ENCODE measurements at regions not wholly inside any gene's neighbourhood (a gene's known extent, or its start where the extent isn't known, plus 50 kb on each side); places are given as distances from the start of the nearest gene placed in this dataset.

- Histone ChIP-seq H3K27me3 (ENCODE audit: insufficient read depth, low read length) (no peaks in the 10 kb centered on the region), H3K27ac (ENCODE audit: low read depth, low read length) (no peak overlapping the region), H3K36me3 (ENCODE audit: insufficient read depth, low read length) (no peaks in the 10 kb centered on the region), H3K4me1 (ENCODE audit: insufficient read depth, low read length) (no peaks in the 10 kb centered on the region), H3K9me3 (ENCODE audit: control insufficient read depth in 1 of 2, low read length in 2 of 2) (no peaks in the 10 kb centered on the region), H3K4me3 (ENCODE audit: low read length in 2 of 2) (no peak overlapping the region)
- Mint-ChIP-seq H3K4me1 (no peaks in the 10 kb centered on the region), H3K9me3 (peaks cover 0 to 2% (median 0%) of the 10 kb centered on the region in 8 donors), H3K4me3 (no peak overlapping the region), H3K27me3 (peaks cover 3 to 13% of the 10 kb centered on the region in 2 donors), H3K27ac (no peak overlapping the region), H3K36me3 (no peaks in the 10 kb centered on the region)
- ChIA-PET POLR2A (ENCODE audit: partially characterized antibody) (no interaction called here), CTCF (ENCODE audit: partially characterized antibody) (no interaction called here)
- no peak for DNase-seq
- intact Hi-C loops (cut with micrococcal nuclease), result no loop called here
These were observed 145.7 kb upstream of the QRFPR start for GRCh38 chr4:121526509-121526908.

- no peak for DNase-seq
- no peaks in the 10 kb centered on the region for H3K4me1 ChIP-seq (ENCODE audit: insufficient read depth, low read length)
- no peaks in the 10 kb centered on the region for H3K36me3 ChIP-seq (ENCODE audit: insufficient read depth, low read length)
- Mint-ChIP-seq H3K27ac (no peak overlapping the region), H3K4me1 (no peaks in the 10 kb centered on the region), H3K4me3 (no peak overlapping the region), H3K27me3 (peaks cover 0 to 1% of the 10 kb centered on the region in 2 donors), H3K9me3 (peaks cover 0 to 9% (median 1%) of the 10 kb centered on the region in 8 donors), H3K36me3 (no peaks in the 10 kb centered on the region)
- ChIA-PET CTCF (ENCODE audit: partially characterized antibody) (no interaction called here), POLR2A (ENCODE audit: partially characterized antibody) (no interaction called here)
- no peak overlapping the region for H3K27ac ChIP-seq (ENCODE audit: low read depth, low read length)
- intact Hi-C loops (cut with micrococcal nuclease), result no loop called here
- no peaks in the 10 kb centered on the region for H3K27me3 ChIP-seq (ENCODE audit: insufficient read depth, low read length)
- H3K4me3 ChIP-seq (ENCODE audit: low read length in 2 of 2), result no peak overlapping the region
- H3K9me3 ChIP-seq (ENCODE audit: control insufficient read depth in 1 of 2, low read length in 2 of 2), result no peaks in the 10 kb centered on the region
These were observed 138.5 kb upstream of the QRFPR start for GRCh38 chr4:121519236-121519838.

DNA sequence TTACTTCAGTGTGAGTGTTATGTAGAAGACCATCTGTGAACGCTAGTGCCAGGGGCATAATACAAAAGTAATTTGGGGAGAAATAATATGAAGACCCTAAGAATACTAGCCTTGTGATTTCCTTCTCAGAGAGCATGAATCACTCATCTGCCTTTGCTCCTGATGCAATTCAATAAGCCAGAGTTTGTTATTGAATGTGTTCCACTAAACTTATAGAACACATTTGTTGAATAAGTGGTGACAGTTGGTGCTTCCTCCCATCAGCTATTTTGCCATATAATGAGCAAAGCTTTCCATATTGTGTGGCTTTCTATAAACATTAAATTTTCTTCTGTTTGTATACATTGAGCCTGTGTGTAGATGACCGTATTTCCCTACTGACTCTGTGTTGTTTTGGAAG, 136.4 kb upstream of the QRFPR start:
- no peak overlapping the region for H3K27ac Mint-ChIP-seq
- CTCF ChIA-PET (ENCODE audit: partially characterized antibody), result no interaction called here
- no peak for DNase-seq
- H3K9me3 Mint-ChIP-seq, result peaks cover 0 to 9% (median 0%) of the 10 kb centered on the region in 8 donors
- no peaks in the 10 kb centered on the region for H3K36me3 Mint-ChIP-seq
- no peak overlapping the region for H3K4me3 Mint-ChIP-seq
- H3K27me3 Mint-ChIP-seq, result peaks cover 0 to 1% of the 10 kb centered on the region in 2 donors
- Histone ChIP-seq H3K27me3 (ENCODE audit: insufficient read depth, low read length) (no peaks in the 10 kb centered on the region), H3K4me1 (ENCODE audit: insufficient read depth, low read length) (no peaks in the 10 kb centered on the region), H3K36me3 (ENCODE audit: insufficient read depth, low read length) (no peaks in the 10 kb centered on the region), H3K4me3 (ENCODE audit: low read length in 2 of 2) (no peak overlapping the region), H3K9me3 (ENCODE audit: control insufficient read depth in 1 of 2, low read length in 2 of 2) (no peaks in the 10 kb centered on the region), H3K27ac (ENCODE audit: low read depth, low read length) (no peak overlapping the region)
- POLR2A ChIA-PET (ENCODE audit: partially characterized antibody), result no interaction called here
- no peaks in the 10 kb centered on the region for H3K4me1 Mint-ChIP-seq
- intact Hi-C loops (cut with micrococcal nuclease), result no loop called here

DNA sequence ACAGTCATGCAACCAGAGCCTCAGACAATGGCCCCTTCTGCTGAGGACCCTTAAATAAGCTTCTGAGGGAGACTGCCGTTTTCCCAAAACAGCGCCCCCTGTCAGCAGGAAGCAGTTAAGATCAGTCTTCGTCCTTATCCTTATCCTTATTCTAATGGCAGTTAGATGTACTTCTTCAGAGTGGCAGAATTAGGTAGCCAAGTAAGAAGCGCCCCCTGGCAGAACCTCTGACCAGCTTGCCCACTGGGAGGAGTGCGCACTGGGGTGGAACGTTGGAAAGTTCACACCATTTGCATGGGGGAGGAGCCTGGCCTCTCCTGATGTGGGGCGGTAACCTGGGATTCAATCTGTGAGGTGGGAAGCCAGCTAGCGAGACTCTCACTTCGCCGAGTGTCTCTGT, 133.6 kb upstream of the QRFPR start:
- ChIA-PET POLR2A (ENCODE audit: partially characterized antibody) (no interaction called here), CTCF (ENCODE audit: partially characterized antibody) (no interaction called here)
- no peak overlapping the region for H3K4me3 Mint-ChIP-seq
- Histone ChIP-seq H3K4me3 (ENCODE audit: low read length in 2 of 2) (no peak overlapping the region), H3K9me3 (ENCODE audit: control insufficient read depth in 1 of 2, low read length in 2 of 2) (no peaks in the 10 kb centered on the region), H3K4me1 (ENCODE audit: insufficient read depth, low read length) (no peaks in the 10 kb centered on the region), H3K27ac (ENCODE audit: low read depth, low read length) (no peak overlapping the region), H3K36me3 (ENCODE audit: insufficient read depth, low read length) (no peaks in the 10 kb centered on the region), H3K27me3 (ENCODE audit: insufficient read depth, low read length) (no peaks in the 10 kb centered on the region)
- DNase-seq, result no peak
- H3K36me3 Mint-ChIP-seq, result no peaks in the 10 kb centered on the region
- H3K27ac Mint-ChIP-seq, result no peak overlapping the region
- H3K4me1 Mint-ChIP-seq, result no peaks in the 10 kb centered on the region
- H3K27me3 Mint-ChIP-seq, result peaks cover 7 to 12% of the 10 kb centered on the region in 2 donors
- H3K9me3 Mint-ChIP-seq, result peaks cover 0 to 8% (median 0%) of the 10 kb centered on the region in 8 donors
- intact Hi-C loops (cut with micrococcal nuclease), result no loop called here

- H3K4me1 Mint-ChIP-seq, result no peaks in the 10 kb centered on the region
- DNase-seq, result no peak
- Histone ChIP-seq H3K36me3 (ENCODE audit: insufficient read depth, low read length) (no peaks in the 10 kb centered on the region), H3K4me1 (ENCODE audit: insufficient read depth, low read length) (no peaks in the 10 kb centered on the region), H3K9me3 (ENCODE audit: control insufficient read depth in 1 of 2, low read length in 2 of 2) (no peaks in the 10 kb centered on the region), H3K27me3 (ENCODE audit: insufficient read depth, low read length) (no peaks in the 10 kb centered on the region), H3K27ac (ENCODE audit: low read depth, low read length) (no peak overlapping the region), H3K4me3 (ENCODE audit: low read length in 2 of 2) (no peak overlapping the region)
- peaks cover 13 to 15% of the 10 kb centered on the region in 2 donors for H3K27me3 Mint-ChIP-seq
- H3K9me3 Mint-ChIP-seq, result no peaks in the 10 kb centered on the region
- ChIA-PET POLR2A (ENCODE audit: partially characterized antibody) (no interaction called here), CTCF (ENCODE audit: partially characterized antibody) (interaction anchor here (1.0 kb wide), 1 partner anchor 48 kb away, joined by 3 read pairs; no protein-coding TSS in a partner anchor)
- no peak overlapping the region for H3K27ac Mint-ChIP-seq
- H3K4me3 Mint-ChIP-seq, result no peak overlapping the region
- H3K36me3 Mint-ChIP-seq, result no peaks in the 10 kb centered on the region
- intact Hi-C loops (cut with micrococcal nuclease), result no loop called here
These were observed 129.6 kb upstream of the QRFPR start for GRCh38 chr4:121510341-121510874.

DNA sequence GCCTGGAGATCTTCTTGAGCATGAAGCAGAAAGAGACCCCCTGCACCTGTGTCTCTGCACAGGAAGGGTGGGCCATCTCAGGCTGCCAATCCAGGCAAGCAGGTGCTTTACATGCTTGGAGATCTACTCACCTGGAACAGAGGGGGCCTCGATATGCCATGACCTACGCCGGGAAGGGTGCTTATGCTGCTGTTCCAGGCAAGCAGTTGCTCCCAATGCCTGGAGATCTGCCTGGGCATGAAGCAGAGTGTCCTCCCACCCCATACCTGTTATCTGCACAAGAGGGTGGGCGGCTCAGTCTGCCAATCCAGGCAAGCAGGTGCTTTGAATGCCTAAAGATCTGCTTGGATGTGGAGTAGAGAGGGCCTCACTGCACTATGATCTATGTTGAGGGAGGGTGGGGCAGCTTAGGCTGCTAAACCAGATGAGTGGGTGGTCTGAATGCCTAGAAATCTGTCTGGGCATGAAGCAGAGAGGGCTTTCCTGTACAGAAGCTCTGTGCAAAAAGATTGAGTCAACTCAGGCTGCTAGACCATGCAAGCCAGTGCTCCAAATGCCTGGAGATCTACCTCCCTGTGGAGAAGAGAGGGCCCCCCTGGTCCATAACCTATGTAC, 104.5 kb upstream of the QRFPR start:
- ChIA-PET POLR2A (ENCODE audit: partially characterized antibody) (no interaction called here), CTCF (ENCODE audit: partially characterized antibody) (interaction anchor here (1.0 kb wide), 1 partner anchor 114 kb away, joined by 3 read pairs; no protein-coding TSS in a partner anchor)
- Histone ChIP-seq H3K27ac (ENCODE audit: low read depth, low read length) (no peak overlapping the region), H3K4me1 (ENCODE audit: insufficient read depth, low read length) (no peaks in the 10 kb centered on the region), H3K4me3 (ENCODE audit: low read length in 2 of 2) (no peak overlapping the region), H3K36me3 (ENCODE audit: insufficient read depth, low read length) (no peaks in the 10 kb centered on the region), H3K9me3 (ENCODE audit: control insufficient read depth in 1 of 2, low read length in 2 of 2) (no peaks in the 10 kb centered on the region), H3K27me3 (ENCODE audit: insufficient read depth, low read length) (no peaks in the 10 kb centered on the region)
- intact Hi-C loops (cut with micrococcal nuclease), result no loop called here
- Mint-ChIP-seq H3K4me1 (no peaks in the 10 kb centered on the region), H3K36me3 (no peaks in the 10 kb centered on the region), H3K27ac (no peak overlapping the region), H3K27me3 (peaks cover 8% of the 10 kb centered on the region in 2 donors), H3K9me3 (peaks cover 0 to 3% (median 0%) of the 10 kb centered on the region in 8 donors), H3K4me3 (no peak overlapping the region)
- no peak for DNase-seq

GRCh38 chr4:121484633-121485032, 103.8 kb upstream of the QRFPR start:
- Mint-ChIP-seq H3K9me3 (peaks cover 0 to 3% (median 0%) of the 10 kb centered on the region in 8 donors), H3K36me3 (no peaks in the 10 kb centered on the region), H3K27me3 (peaks cover 8% of the 10 kb centered on the region in 2 donors), H3K27ac (no peak overlapping the region), H3K4me1 (no peaks in the 10 kb centered on the region), H3K4me3 (no peak overlapping the region)
- Histone ChIP-seq H3K27me3 (ENCODE audit: insufficient read depth, low read length) (no peaks in the 10 kb centered on the region), H3K27ac (ENCODE audit: low read depth, low read length) (no peak overlapping the region), H3K4me3 (ENCODE audit: low read length in 2 of 2) (no peak overlapping the region), H3K9me3 (ENCODE audit: control insufficient read depth in 1 of 2, low read length in 2 of 2) (no peaks in the 10 kb centered on the region), H3K4me1 (ENCODE audit: insufficient read depth, low read length) (no peaks in the 10 kb centered on the region), H3K36me3 (ENCODE audit: insufficient read depth, low read length) (no peaks in the 10 kb centered on the region)
- intact Hi-C loops (cut with micrococcal nuclease), result loop anchor here (1.0 kb wide), 1 partner anchor 242 kb away; no protein-coding TSS in a partner anchor
- peak in 3 of 5 donors; percentile 7 to 13 (median 9) for DNase-seq
- ChIA-PET CTCF (ENCODE audit: partially characterized antibody) (interaction anchor here (0.7 to 1.0 kb wide), 3 partner anchors 12 to 113 kb away, joined by 3 to 4 read pairs (median 3); no protein-coding TSS in a partner anchor), POLR2A (ENCODE audit: partially characterized antibody) (interaction anchor here (0.6 kb wide), 1 partner anchor 255 kb away, joined by 3 read pairs; no protein-coding TSS in a partner anchor)
